HG03108 (cell line): ENCODE measurements at regions not wholly inside any gene's neighbourhood (a gene's known extent, or its start where the extent isn't known, plus 50 kb on each side); places are given as distances from the start of the nearest gene placed in this dataset.
"Not testable (repeated sequence)": the region's sequence is repeated elsewhere in the genome, so short reads cannot be mapped to it uniquely, and the experiment has no call there.

Experiments
- ATAC-seq: cut with Tn5 transposase; IDR thresholded peaks from one replicate; pipeline ENCODE4 v1.9.1; 2021; ENCODE audit warnings: moderate library complexity; ENCODE audit not compliant: unreplicated experiment

DNA sequence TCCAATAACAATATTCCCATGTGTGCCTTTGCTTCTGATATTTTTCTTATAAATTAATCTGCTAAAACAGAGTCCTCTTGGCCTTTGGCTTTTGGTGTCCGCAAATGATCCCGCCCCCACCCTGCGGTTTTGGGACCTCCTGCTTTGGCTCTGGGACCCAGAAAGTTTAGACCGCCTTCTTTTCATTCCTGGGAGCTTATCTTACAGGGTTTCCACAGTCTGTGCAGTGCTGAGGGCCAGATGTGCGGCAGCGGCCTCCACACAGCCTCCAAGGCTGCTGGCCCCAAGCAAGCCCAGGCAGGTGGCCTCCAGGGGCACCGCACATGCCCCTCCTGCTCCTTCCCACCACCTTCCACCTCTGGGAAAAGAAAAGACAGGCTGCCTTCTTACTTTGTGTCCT, 191.5 kb downstream of the ERCC6L2 start:
- no peak for ATAC-seq

DNA sequence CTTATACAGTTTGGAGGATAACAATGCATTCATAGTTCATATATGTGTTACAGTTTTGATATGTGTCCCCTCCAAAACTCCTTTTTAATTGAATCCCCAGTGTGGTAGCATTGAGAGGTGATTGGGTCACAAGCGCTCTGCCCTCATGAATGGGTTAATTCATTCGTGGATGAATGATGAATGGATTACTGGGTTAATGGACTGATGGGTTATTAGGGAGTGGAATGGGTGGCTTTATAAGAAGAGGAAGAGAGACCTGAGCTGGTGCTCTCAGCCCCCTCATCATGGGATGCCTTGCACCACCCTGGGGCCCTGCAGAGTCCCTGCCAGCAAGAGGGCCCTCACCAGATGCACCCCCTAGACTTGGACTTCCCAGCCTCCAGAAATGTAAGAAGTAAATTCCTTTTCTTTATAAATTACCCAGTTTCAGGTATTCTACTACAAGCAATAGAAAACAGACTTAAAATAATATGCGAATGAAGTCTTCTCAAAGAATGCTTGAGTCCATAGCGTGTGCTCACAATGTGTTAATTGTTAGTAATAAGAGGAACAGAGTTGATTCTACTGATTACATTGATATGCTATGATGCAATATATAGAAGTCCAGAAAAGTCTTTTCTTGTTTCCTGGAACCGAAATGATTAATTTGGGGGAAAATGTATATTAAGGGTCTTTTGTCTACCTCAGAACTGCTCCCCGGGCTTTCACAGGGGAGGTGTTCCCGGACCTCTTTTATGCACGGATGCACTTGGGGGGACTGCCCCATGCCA, 190.2 kb downstream of the ERCC6L2 start:
- ATAC-seq: no peak

DNA sequence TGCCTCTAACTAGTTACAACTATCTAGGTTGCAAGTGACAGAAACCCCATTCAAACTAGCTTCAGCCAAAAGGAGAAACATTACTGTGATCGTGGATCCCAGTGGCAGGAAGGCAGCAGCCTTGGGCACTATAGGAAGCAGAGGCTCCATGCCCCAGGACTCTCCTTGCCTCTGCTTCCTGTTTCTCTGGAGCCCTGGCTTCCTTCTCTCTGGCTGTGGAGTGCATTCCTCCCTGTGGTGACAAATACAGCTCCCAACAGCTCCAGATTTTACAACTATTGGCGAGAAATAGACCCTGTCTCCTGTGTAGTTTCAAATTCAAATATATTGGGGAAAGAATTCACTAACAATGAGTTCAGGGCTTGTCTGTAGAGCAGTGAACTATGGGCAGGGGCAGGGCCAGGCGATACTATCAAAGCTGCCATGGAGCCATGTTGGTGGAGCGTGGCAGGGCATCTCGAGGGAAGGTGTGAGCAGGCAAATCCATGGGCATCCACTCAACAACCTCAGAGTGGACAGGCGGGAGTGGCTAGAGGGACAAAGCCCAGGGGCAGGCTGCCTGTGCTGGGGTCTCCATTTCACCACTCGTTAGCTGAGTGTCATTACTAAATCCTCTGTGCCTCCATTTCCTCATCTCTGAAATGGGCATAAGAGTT, 189.5 kb downstream of the ERCC6L2 start:
- ATAC-seq: no peak

DNA sequence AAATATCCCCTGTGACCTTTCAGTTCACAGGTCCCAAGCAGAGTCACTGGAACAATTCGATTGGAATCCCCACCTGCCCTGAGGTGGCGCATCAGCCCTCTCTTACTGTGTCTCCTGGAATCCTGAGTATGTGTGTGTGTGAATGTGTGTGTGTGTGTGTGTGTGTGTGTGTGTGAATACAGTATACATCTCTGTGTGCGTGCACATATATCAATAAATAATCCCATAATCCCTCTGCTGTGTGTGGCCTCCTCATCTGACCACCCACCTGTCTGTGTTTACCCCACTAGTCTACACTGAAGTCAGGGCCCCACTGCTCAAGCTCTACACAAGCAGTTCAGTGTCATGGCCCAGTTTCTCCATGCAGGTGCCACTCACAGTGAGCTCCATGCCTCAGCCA, 187.4 kb downstream of the ERCC6L2 start:
- no peak for ATAC-seq

DNA sequence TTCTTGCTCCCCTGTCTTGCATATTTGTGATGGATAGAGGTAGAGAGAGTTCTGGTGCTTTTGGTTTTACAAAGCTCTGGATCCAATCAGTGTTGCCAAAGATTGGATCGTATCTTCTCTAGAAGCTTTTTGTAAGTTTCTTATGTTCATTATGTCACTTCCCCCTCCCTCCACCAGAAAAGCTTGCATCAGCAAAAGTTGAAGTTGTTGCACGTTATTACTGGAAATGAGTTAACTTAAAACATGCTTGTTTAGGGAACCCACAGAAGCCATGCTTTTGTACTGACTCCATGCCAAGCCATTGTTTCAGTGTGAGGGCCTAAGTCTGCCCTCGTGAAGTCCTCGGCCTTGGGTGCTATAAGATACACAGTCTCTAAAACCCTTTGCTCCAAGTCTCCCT, 186.5 kb downstream of the ERCC6L2 start:
- no peak for ATAC-seq

DNA sequence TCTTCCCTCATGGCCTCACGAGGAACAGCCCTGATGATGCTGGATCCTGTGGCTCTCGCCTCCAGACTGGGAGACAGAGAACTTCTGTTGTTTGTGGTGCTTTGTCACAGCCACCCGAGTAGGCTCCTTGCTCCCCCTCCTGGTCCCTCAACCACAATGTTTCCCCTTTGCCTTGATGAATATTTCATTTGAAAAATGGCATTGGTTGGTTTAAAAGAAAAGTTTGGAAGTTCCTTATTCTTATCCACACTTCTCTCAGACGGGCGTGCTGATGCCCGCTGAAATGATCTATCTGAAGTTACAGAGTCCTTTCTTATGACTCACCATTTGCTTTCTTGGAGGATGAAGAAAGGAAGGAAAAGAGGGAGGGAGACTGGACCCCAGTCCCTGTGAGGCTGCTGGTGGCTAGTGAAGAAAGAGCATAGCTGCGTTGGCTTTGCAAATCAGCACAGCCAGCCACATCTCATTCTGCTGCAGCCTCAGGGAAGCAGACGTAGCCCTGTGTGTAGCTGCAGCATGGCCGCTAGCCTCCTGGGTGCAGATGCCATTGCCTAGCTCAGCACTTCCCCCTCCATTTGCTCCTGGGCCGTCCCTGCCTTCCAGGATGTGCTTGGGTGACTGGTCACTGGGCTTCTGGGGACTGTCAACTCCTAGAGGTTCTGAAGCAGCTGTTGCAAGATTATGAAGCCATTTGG, 185.9 kb downstream of the ERCC6L2 start:
- ATAC-seq: no peak

DNA sequence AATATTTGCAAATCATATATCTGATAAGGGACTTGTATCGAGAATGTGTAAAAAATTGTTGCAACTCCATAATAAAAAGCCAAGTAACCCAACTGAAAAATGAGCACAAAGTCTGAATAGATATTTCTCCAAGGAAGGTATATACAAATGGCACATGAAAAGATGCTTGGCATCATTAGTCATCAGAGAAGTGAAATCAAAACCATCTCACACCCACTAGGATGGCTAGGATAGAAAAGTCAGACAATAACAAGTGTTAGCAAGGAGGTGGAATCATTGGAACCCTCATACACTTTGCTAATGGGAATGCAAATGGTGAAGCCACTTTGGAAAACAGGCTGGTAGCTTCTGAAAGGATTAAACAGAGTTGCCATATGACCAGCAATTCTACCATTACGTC, 182.7 kb downstream of the ERCC6L2 start:
- ATAC-seq: no peak

DNA sequence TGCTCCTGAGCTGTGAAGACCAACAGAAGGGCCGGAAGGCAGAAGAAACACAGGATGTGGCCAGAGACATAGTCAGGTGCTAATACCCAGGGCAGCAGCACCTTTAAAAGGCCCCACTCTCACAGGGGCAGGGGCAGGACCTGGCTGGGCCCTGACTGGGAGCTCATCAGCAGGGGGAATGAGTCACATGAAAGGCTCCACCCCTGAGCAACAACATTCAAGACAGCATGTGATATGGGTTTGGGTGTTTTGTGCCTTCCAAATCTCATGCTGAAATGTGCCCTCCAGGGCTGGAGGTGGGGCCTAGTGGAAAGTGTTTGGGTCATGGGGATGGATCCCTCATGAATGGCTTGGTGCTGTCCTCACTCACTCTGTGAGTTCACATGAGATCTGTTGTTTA, 181.7 kb downstream of the ERCC6L2 start:
- ATAC-seq: no peak

DNA sequence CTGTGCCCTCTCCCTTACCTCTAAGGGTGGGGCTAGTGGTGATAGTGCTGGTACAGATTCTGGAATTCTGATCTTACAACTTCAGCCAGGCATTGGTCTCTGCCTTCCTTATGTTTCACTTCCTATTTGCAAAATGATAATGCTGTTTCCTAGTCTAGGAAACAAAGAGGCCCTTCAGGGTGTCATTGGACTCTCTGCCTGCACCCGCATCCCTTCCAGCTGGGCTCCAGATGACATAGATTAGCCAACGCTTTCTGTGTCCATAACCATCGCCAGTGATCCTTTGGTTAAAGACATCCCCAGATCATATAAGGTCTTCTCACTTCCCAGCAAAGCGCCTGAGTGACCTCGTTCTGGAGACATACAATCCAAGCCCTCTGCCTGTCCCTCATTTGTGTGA, 180.7 kb downstream of the ERCC6L2 start:
- ATAC-seq: no peak

DNA sequence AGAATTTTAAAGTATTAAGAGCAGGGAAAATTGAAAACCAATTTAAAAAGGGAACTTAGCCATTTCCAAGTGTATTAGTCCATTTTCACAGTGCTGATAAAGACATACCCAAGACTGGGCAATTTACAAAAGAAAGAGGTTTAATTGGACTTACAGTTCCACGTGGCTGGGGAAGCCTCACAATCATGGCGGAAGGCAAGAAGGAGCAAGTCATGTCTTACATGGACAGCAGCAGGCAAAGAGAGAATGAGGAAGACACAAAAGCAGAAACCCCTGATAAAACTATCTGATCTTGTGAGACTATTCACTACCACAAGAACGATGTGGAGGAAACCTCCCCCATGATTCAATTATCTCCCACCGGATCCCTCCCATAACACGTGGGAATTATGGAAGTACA, 178.8 kb downstream of the ERCC6L2 start:
- ATAC-seq: not testable (repeated sequence)

DNA sequence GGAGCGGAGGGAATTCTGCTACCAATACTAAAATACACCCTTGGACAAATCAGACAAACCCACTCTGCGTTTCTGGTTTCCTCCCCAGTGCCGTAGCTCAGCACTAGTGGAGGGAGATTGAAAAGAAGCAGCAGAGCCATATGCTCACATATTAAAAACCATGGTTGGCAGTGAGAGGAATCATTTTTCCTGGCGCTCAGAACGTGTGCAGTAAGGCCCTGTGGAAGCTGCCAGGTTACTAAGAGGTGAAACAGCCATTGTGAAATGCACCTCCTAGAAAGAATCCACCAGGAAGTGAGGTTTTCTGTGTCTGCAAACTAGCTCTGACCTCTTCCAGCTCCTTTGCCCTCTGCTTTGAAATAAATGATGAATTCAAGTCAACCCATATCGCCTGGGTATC, 177.2 kb downstream of the ERCC6L2 start:
- no peak for ATAC-seq

DNA sequence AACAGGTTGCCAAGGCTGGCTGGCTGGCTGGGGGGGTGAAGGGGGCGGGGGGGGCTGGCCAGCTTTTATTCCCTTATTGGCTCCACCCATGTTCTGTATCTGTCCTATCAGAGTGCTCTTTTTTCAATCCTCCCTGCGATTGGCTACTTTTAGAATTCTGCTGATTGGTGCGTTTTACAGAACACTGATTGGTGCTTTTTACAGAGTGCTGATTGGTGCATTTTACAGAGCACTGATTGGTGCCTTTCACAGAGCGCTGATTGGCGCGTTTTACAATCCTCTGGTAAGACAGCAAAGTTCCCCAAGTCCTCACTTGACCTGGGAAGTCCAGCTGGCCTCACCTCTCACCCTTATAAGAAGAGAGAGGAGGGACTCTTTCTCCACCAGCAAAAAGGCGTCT, 175.9 kb downstream of the ERCC6L2 start:
- ATAC-seq: no peak

DNA sequence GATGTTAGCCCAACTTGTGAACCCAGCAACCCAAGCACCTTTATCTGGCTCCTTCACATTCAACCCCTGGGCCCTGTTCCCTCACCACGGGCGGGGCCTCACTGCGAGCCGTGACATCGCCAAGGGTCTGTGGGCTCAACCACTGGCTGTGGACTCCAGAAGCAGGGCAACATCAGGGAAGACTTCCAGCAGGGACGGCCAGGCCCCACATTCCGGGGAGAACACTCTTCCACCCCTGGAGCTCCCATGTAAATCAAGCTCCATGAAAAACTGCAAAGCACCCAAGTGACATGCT, 175.3 kb downstream of the ERCC6L2 start:
- ATAC-seq: no peak

DNA sequence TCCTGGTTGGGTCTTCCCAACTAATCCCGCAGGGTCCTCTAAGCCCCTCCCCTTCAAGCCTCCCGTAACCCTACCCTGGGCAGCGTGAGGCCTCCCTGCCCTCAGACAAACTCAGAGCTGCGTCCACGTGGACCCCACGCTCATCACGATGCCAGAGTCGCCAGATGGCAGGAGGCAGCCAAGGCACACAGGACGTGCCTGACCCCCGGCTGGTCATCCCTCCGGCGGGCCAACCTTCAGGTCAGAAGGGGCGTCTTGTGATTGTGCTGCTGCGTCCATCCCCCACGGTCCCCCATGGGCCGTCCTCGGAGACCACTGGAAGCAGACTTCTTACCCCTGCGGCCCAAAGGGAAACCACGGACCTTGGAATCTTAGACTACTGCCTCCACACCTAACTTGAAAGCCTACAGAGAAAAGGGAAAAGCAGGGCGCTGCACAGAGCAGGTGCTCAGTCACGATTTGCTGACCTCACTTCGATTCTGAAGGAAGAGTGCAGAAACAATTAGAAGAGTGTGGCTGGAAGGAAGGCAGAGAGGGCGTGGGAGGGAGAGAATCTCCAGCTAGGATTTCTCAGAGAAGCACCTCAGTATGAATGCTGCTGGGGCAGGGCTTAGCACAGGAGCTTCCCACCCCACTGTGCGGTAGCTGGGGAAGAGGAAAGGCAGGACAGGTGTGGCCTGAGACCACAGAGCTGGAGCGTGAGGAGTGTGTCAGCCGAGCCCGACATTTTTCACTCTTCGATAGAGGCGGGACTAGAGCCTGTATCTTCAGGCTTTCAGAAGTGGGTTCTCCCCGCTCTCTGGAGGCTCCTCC, 174.8 kb downstream of the ERCC6L2 start:
- ATAC-seq: no peak

DNA sequence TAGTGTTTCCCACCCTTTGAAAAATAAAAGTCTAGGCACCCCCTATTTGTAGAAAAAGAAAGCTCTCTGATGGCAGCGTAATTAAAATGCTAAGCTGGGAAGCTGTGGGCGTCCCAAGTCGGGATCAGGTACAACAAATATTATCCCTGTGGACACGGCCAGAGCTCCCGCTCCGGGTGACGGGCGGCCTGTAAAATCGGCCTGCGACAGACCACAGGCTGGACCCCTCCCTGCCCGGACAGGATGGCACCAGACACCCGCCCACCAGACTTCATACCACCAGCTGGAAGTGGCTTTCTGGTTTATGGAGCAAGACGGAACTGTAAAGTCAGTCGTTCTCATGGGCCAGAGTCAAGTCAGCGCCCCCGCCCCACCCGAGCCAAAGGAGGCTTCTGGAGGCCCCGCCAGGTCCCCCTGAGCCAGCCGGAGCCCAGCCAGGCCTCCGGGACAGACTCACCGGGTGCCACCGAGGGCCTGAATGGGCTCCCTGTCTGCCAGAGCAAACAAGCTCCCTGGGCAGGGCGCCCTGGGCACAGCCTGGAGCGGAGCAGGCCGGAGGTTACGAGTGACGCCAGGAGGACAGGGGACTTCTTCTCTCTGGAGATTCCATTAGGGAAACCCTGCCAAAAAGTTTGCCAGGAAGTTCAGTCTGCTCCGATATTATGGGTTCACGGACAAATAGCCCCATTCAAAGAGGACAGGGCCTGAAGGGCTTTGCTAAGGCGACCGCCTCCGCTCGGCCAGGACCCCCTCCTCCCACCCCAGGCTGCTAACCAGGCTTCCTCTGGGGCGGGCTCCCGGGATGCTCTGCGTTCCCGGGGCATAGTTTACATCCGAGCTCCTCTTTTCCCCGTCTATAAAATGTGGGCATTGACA, 173.7 kb downstream of the ERCC6L2 start:
- no peak for ATAC-seq

DNA sequence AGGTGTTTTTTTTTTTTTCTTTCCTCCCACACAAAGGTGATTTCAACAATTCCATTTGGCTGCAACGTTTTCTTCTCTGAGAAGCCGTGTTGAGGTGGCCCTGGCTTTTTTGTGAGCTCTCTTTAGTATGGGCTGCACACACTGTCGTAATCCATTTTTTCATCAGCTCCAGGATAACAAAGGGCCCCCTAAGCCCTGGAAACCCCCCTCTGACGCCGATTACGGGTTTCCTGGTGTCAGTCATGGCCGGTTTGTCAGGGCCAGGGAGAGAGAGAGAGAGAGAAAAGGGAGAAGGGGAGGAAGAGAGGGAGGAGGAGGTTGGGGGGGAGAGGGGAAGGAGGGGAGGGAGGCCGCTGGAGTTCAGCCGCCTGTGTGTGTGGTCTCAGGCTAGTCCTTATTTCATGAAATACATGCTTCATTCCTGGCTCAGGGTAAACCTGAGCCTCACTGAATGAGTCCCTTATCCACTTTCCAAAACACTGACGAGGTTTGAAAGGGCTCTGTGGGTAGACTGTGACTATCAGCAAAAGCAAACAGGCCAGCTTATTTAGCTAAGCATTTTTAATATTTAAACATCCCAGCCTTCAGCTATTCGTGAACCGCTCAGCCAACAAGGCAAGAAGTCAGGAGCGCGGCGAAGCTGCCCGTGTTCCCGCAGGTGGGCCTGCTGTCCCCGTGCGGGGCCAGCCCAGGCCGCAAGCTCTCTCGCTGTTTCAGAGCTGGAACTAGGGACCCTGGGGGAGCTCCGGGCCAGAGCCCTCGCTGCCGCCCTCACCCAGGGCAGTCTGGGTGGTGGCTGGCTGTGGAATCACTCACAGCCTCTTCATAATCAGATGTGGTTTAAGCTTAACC, 172.8 kb downstream of the ERCC6L2 start:
- ATAC-seq: no peak

DNA sequence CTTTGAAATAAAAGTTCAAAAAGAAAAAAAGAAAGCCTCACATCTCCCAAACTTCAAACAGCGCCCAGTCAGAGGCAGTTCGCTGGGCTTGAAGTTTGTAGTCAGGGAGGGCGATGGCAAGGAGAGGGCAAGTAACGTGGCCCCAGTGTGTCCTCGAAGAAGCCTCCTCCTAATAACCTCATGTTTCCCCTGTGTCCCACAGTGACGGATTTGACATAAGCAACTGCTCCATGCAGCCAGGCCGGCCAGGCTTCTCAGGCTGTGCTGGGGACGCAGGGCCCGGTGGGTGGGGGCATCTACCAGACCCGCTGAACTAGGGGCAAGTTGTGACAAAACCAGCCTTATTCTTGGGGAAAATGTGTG, 172.2 kb downstream of the ERCC6L2 start:
- no peak for ATAC-seq

DNA sequence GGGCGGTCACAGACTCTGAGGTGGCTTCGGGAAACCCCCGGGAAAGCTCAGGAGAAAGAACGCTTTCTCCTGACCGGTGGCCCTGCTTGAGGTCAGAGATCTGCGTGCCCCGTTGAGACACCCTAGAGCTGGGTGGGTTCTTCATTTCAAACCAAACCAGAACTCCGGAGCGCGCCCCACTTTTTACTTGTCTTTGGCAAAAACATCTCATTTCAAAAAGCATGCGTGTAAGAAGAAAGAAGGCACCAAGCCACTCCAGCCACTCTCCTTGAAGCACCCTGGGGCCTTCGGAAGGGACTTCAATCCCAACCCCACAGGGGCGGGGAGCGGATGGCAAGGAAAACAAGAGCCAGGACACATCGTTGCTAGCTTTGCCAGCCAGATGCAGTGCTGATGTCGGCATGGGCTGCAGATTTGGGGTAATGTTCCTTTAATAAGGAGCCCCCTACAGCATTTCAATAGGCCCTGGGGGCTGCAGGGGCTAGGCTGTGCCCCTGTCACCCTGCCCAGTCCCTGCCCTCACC, 171.7 kb downstream of the ERCC6L2 start:
- no peak for ATAC-seq

DNA sequence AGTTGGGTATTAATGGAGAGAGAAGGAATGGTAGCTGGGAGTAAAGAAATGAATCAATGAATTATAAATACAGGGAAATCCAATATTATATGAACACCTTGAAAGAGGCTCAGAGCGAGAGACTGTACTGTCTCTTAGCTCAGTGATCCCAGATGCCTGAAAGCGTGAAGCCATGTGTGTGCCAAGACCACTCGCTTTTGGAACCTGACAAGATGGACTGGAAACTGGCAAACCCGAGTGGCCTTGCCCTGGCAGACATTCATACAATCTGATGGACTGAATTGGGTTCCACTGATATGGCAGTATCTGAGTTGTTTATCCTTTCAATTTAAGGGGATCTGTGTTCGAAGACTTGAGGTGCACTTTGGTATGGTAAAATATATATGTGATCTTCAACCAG, 170.3 kb downstream of the ERCC6L2 start:
- ATAC-seq: no peak

DNA sequence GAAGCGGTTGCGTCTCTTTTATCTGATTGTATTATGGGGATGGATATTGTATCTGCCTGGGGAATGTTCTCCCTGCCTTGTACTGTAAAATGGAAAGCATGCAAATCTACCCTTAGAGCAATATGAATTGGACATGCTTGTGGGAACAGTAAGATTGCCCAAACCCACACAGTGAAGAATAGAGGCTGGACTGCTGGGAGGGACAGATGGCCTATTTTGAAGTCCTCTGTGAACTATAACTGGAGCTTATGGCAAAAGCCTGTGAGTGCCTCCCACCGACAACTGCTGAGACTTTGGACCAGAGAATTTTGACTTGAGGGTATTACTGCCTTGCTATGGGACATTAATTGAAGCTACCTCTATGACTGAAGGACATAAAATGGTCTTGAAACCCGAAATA, 168.9 kb downstream of the ERCC6L2 start:
- no peak for ATAC-seq
